GM12878 (cell line): ENCODE measurements at regions not wholly inside any gene's neighbourhood (a gene's known extent, or its start where the extent isn't known, plus 50 kb on each side); places are given as distances from the start of the nearest gene placed in this dataset.

ENCODE experiments used
- ATAC-seq: fragments of 200-7000 bp; cut with Tn5 transposase; 3 replicates; pipeline ENCODE4 v1.9.1; 2020; ENCODE audit warnings: mild to moderate bottlenecking, moderate library complexity
- BruUV-seq: library from RNA; stranded (reverse); fragments of 400-500 nt; replicated peaks from 2 replicates; lab custom pipeline; 2021; lab: Mats Ljungman, UMichigan
- CTCF ChIA-PET: fragments of 300-600 bp; sonication (Branson Sonifier 250); formaldehyde crosslinking; extraction: SDS; loops from one replicate; lab custom pipeline; 2021; ENCODE audit warnings: inconsistent platforms; lab: Yijun Ruan, JAX
- POLR2A ChIA-PET: fragments of 350-600 bp; formaldehyde crosslinking; extraction: SDS; loops from one replicate; lab custom pipeline; 2021; ENCODE audit warnings: inconsistent platforms; lab: Charles Lee
- RAD21 ChIA-PET: fragments of 300-600 bp; sonication (Branson Sonifier 250); formaldehyde crosslinking; loops from one replicate; lab custom pipeline; 2023; ENCODE audit warnings: antibody characterized with exemption; ENCODE audit not compliant: unreplicated experiment; lab: Charles Lee
- SMC1A ChIA-PET: fragments of 300-600 bp; sonication (Branson Sonifier 250); formaldehyde crosslinking; loops from one replicate; lab custom pipeline; 2023; ENCODE audit not compliant: unreplicated experiment, uncharacterized antibody; lab: Charles Lee
- DNase-seq: peaks from one replicate; pipeline ENCODE4 v3.0.0-alpha.2; 2011; ENCODE audit warnings: low read depth, low spot score
- FAIRE-seq: peaks from 3 replicates; lab custom pipeline; 2011; peaks lifted over from hg19 to GRCh38; lab: Jason Lieb, UNC
- H2AFZ ChIP-seq: 2 replicates; pipeline ENCODE4 v1.6.0; 2011; ENCODE audit warnings: low read depth, low read length, control low read depth; ENCODE audit not compliant: control insufficient read depth
- H3K27ac ChIP-seq: 2 replicates; pipeline ENCODE4 v1.5.1; 2011; ENCODE audit warnings: control low read depth; ENCODE audit not compliant: control insufficient read depth, insufficient read depth
- H3K27me3 ChIP-seq, 2 experiments: replicated peaks in 1 of 2; 2 replicates each; pipeline versions ENCODE4 v1.6.0 to v1.6.1; 2011; ENCODE audit warnings: low read length in 1 of 2; ENCODE audit not compliant: control insufficient read depth in 2 of 2, insufficient read depth in 2 of 2
- H3K36me3 ChIP-seq, 2 experiments: 2 replicates each; pipeline ENCODE4 v1.5.1; 2011; ENCODE audit warnings: low read length in 1 of 2; ENCODE audit not compliant: control insufficient read depth in 2 of 2, insufficient read depth in 2 of 2
- H3K4me1 ChIP-seq: 2 replicates; pipeline ENCODE4 v1.6.1; 2011; ENCODE audit warnings: mild to moderate bottlenecking, low read length, moderate library complexity, mixed read lengths; ENCODE audit not compliant: control insufficient read depth, insufficient read depth
- H3K4me2 ChIP-seq: 2 replicates; pipeline ENCODE4 v1.6.0; 2011; ENCODE audit warnings: control low read depth; ENCODE audit not compliant: control insufficient read depth, insufficient read depth
- H3K4me3 ChIP-seq: fragments of 200-600 bp; sonication (generic); 2 replicates; pipeline ENCODE4 v1.5.1; 2016
- H3K79me2 ChIP-seq: 2 replicates; pipeline ENCODE4 v1.6.0; 2011; ENCODE audit warnings: low read length; ENCODE audit not compliant: control insufficient read depth, insufficient read depth
- H3K9ac ChIP-seq: 2 replicates; pipeline ENCODE4 v1.8.0; 2011; ENCODE audit warnings: low read length, control low read depth, mixed read lengths; ENCODE audit not compliant: control insufficient read depth, insufficient read depth
- H3K9me3 ChIP-seq: replicated peaks from 3 replicates; pipeline ENCODE4 v1.5.1; 2011; ENCODE audit warnings: mild to moderate bottlenecking, low read length; ENCODE audit not compliant: control insufficient read depth, insufficient read depth
- H4K20me1 ChIP-seq: 2 replicates; pipeline ENCODE4 v1.6.0; 2011; ENCODE audit not compliant: control insufficient read depth, insufficient read depth
- ATF3 ChIP-seq: IDR thresholded peaks from 2 replicates; pipeline ENCODE4 v1.6.1; 2011; ENCODE audit warnings: low read depth, mild to moderate bottlenecking, low read length, moderate library complexity, borderline replicate concordance; ENCODE audit errors: extremely low read depth
- CBX3 ChIP-seq: fragments of 200-600 bp; sonication (generic); IDR thresholded peaks from 2 replicates; pipeline ENCODE4 v1.6.1; 2016; ENCODE audit warnings: low read depth, borderline replicate concordance
- EGR1 ChIP-seq, 2 experiments: IDR thresholded peaks; 1 replicate in 1 of 2; 2 replicates in 1 of 2; pipeline ENCODE4 v1.6.1; 2011 to 2012; ENCODE audit warnings: low read depth in 2 of 2, low read length in 2 of 2, borderline replicate concordance in 1 of 2, mild to moderate bottlenecking in 1 of 2, moderate library complexity in 1 of 2
- SMAD5 ChIP-seq: IDR thresholded peaks from 2 replicates; pipeline ENCODE4 v1.6.1; 2016; ENCODE audit warnings: antibody characterized with exemption, low read depth
- SREBF2 ChIP-seq: IDR thresholded peaks from 2 replicates; pipeline ENCODE4 v1.6.1; 2012; ENCODE audit warnings: mild to moderate bottlenecking, low read length
- SUPT20H ChIP-seq: IDR thresholded peaks from 2 replicates; pipeline ENCODE4 v1.6.1; 2011; ENCODE audit warnings: low read depth, mild to moderate bottlenecking, low read length, moderate library complexity, borderline replicate concordance; ENCODE audit not compliant: control insufficient read depth
- TAF1 ChIP-seq: IDR thresholded peaks from 2 replicates; pipeline ENCODE4 v1.6.1; 2011; ENCODE audit warnings: mild to moderate bottlenecking, low read depth, low read length, borderline replicate concordance
- USF1 ChIP-seq: IDR thresholded peaks from 2 replicates; pipeline ENCODE4 v1.6.1; 2011; ENCODE audit warnings: borderline replicate concordance, low read depth, mild to moderate bottlenecking, moderate library complexity, mixed read lengths, low read length; ENCODE audit not compliant: insufficient read depth; ENCODE audit errors: extremely low read length
- WGBS: methylation state at CpG from one replicate; pipeline ENCODE4 v1.1.6; 2016; ENCODE audit warnings: low lambda C conversion rate; ENCODE audit not compliant: insufficient replicate concordance, insufficient coverage; ENCODE audit errors: missing lambda C conversion rate; 5-methylcytosine and 5-hydroxymethylcytosine counted together
- in situ Hi-C: fragments of 300-500 bp; cut with MboI; formaldehyde crosslinking; loops from 9 replicates; pipeline ENCODE4 v1.14.3; 2018; ENCODE audit warnings: mixed read lengths
- intact Hi-C: fragments of 100-400 bp; cut with micrococcal nuclease; formaldehyde crosslinking; loops from one replicate; pipeline ENCODE4 v1.14.2; 2022; ENCODE audit not compliant: unreplicated experiment

DNA sequence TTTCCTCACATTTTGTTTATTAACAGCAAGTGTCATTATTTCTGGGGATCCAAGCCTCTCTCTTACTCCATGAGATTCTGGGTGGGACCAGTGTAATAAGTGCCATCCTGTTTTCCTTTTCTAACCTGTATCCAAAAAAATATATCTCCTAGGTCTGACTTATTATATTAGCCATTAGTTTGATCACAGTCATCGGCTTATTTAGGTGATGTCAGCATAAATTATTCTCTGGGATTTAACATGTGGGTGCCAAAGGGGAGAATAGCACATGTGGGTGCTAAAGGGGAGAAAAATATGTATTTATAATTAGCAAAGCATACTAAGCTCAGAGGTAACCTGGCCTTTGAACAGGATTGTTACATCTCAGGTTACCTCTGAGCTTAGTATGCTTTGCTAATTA, 293.8 kb upstream of the SEMA3D start:
- Histone ChIP-seq H3K27me3 (no peaks in the 10 kb centered on the region), H2AFZ (no peak overlapping the region), H3K4me2 (no peak overlapping the region), H3K4me3 (no peak overlapping the region), H3K9me3 (no peaks in the 10 kb centered on the region), H3K9ac (no peak overlapping the region), H3K27ac (no peak overlapping the region), H4K20me1 (no peaks in the 10 kb centered on the region), H3K36me3 (no peaks in the 10 kb centered on the region), H3K79me2 (no peaks in the 10 kb centered on the region), H3K4me1 (no peaks in the 10 kb centered on the region)
- no peak for ATAC-seq
- ChIA-PET CTCF (interaction anchor here (1.0 kb wide), 1 partner anchor 9 kb away, joined by 3 read pairs; no protein-coding TSS in a partner anchor), POLR2A (no interaction called here), SMC1A (interaction anchor here (1.0 to 1.2 kb wide), 2 partner anchors 9 to 16 kb away, joined by 4 read pairs; no protein-coding TSS in a partner anchor), RAD21 (no interaction called here)
- BruUV-seq, result no TSS peak
- intact Hi-C loops (no loop called here), in situ Hi-C loops (no loop called here)
- peak; percentile 52 for FAIRE-seq
- no peak for DNase-seq
- WGBS, result 28% methylated on average over 1 of the region's 1 CpG
- TF ChIP-seq USF1 (no peak), SUPT20H (no peak), CBX3 (no peak), EGR1 (IDR thresholded peaks at IDR 0.05; ENCODE audit: borderline replicate concordance in 1 of 2, low read depth in 2 of 2, low read length in 2 of 2) (no peak), TAF1 (no peak), ATF3 (no peak), SMAD5 (no peak), SREBF2 (no peak)
